NCI-H446 treated with DMSO at 0.1 percent for 48 hours (cell line): ENCODE measurements at regions not wholly inside any gene's neighbourhood (a gene's known extent, or its start where the extent isn't known, plus 50 kb on each side); places are given as distances from the start of the nearest gene placed in this dataset.

ENCODE experiments used
- DNase-seq: peaks from one replicate; lab custom pipeline; 2025; lab: John Stamatoyannopoulos, UW

- DNase-seq = no peak
Observed at GRCh38 chr1:38102636-38103035, 56.0 kb upstream of the POU3F1 start.

- DNase-seq = no peak
Observed at GRCh38 chr1:38101037-38101785, 54.6 kb upstream of the POU3F1 start.

GRCh38 chr1:38098101-38098847 is 51.7 kb upstream of the POU3F1 start:
- DNase-seq = no peak

- DNase-seq = no peak
Observed at GRCh38 chr1:38097284-38097898, 50.8 kb upstream of the POU3F1 start.
